ENCODE measurements at regions not wholly inside any gene's neighbourhood (a gene's known extent, or its start where the extent isn't known, plus 50 kb on each side); places are given as distances from the start of the nearest gene placed in this dataset.

GRCh38 chr7:126361183-126361582 is 891.6 kb downstream of the GRM8 start:
- TF ChIP-seq CTCF (IDR thresholded peaks at IDR 0.05; ENCODE audit: poor library complexity) = no peak
- no peak for TF ChIP-seq EZH2 (IDR thresholded peaks at IDR 0.05; ENCODE audit: borderline replicate concordance)

Measured in hepatocyte (in vitro differentiated cells).